GM18502 (cell line): ENCODE measurements at regions not wholly inside any gene's neighbourhood (a gene's known extent, or its start where the extent isn't known, plus 50 kb on each side); places are given as distances from the start of the nearest gene placed in this dataset.
"Not testable (repeated sequence)": the region's sequence is repeated elsewhere in the genome, so short reads cannot be mapped to it uniquely, and the experiment has no call there.

Experiments used
- ATAC-seq: cut with Tn5 transposase; IDR thresholded peaks from one replicate; pipeline ENCODE4 v1.9.1; 2021; ENCODE audit warnings: mild to moderate bottlenecking; ENCODE audit not compliant: unreplicated experiment, poor library complexity

DNA sequence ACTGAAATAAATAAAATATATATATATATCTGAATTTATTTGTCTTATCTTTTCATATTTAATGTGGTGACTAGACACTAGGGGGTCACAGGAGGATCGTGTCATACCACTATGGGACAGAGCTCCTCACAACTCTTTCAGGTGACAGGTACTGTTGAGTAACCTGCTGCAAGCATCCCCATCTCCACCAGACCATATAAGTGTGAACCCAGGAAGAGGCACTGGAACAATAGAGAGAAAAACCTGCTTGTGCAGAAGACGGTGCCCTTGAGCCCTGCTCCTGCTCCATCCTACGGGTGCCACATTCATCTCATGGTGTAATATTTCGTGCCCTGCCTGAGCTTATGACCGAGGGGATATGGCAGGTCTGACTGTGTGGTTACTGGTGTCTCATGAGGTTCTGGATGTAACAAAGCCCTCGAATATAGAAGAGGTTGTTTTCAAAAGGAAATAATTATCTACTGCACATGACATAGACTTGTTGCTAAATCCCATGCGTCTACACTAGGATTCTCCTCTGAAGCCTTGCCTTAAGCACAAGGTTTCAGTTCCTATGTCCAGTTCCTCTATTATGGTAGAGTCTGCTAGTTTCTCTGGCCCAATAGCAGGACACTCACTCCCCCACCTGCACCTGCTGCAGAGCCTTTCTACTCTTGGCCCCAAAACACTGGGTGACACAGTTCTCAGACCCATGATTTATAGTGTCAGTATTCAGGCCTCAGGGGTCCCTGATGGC is 70.4 kb downstream of the GGTLC2 start:
- peak; percentile 53 for ATAC-seq

DNA sequence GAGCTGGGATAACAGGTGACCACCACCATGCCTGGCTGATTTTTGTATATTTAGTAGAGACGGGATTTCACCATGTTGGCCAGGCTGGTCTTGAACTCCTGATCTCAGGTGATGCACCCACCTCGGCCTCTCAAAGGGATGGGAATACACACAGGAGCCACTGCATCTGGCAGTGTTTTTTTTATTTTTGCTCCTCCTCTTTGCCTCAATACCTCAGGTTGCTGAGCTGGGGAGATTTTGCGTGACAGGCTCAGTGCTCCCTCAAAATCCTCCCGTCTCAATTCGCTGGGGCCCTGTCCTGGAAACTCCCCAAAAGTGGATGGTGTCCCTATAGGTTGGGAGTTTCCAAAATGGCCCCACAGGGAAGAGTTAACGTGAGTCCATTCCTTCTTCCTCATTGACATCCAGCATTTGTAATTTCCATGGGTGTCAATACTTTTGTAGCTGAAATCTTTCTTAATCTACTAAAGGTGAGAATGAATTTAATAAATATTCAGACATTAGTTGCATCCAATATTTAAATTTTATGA is 71.8 kb downstream of the GGTLC2 start:
- ATAC-seq, result no peak

DNA sequence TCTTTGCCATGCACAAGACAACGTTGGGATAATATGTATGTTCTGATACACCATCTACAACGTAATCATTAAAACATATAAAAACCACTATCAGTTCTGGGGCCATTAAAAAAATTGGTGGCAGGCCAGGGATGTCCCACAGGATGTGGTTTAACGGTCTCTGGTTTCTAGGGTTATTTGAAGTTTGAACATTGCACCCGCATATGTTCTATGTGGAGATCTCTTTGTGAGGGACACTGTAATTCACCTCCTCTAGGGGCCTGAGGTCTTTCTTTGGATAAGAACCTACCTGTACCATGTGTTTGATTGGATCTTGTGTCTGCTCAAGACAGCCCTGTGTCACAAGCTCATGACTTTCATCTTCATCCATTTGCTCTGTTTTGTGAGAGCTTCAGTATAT is 73.2 kb downstream of the GGTLC2 start:
- no peak for ATAC-seq

DNA sequence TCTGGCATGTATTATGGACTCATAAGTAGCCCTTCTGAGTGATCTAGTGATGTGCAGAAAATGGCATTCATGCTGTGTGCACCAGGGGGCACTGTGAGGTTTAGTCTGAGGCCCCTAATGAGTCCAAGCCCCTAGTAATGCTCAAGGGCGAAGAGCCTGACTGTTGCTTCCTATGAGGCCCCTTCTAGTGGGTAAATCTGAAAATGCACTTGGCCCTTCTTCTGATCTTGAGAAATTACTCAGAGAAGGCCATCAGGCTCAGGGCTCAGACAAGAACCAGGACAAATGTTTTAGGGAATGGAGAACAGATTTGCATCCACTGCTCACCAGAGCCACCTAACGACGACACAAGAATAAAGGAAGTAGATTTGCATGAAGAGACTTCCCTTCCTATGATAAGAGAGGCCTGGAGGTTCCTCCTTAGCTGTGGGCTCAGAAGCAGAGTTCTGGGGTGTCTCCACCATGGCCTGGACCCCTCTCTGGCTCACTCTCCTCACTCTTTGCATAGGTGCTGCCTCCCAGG is 75.8 kb downstream of the GGTLC2 start:
- peak; percentile 63 for ATAC-seq

DNA sequence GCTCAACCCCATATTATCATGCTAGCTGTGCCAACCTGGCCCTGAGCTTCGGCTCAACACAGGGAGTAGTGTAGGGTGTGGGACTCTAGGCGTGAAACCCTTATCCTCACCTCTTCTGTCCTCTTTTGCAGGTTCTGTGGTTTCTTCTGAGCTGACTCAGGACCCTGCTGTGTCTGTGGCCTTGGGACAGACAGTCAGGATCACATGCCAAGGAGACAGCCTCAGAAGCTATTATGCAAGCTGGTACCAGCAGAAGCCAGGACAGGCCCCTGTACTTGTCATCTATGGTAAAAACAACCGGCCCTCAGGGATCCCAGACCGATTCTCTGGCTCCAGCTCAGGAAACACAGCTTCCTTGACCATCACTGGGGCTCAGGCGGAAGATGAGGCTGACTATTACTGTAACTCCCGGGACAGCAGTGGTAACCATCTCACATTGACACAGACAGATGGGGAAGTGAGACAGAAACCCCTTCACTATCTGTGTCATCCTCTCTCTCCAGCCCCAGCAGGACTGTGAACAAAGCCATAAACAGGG is 76.4 kb downstream of the GGTLC2 start:
- ATAC-seq, result peak; percentile 82

DNA sequence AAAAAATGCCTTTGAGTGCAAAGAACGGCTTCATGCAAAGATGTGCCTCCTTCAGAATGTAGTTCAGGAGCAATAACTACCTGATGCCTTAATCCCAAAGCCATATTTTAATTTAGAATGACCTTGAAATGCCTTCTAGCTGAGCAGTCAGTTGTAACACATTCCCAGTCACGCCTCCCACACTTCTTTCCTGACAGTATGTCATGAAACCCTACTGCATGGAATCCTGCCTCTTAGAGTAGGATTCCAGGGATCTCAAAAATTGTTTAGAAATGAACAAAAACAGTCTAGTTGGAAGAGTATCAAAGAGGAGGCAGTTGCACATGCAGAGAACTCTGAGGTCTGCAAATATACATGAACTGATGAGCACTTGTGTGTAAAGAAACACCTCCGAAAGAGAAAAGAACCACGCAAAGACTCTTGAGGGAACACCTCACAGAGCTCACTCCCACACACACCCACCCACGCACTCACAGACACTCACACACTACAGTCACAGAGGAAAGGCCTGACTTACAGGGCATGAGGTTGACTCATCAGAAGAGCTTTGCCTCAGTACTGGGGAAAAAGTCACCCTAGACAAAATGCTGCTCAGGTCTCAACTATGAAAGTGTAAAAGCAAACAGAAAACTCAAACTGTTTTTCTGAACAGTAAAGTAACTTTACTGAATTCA is 77.4 kb downstream of the GGTLC2 start:
- no peak for ATAC-seq

DNA sequence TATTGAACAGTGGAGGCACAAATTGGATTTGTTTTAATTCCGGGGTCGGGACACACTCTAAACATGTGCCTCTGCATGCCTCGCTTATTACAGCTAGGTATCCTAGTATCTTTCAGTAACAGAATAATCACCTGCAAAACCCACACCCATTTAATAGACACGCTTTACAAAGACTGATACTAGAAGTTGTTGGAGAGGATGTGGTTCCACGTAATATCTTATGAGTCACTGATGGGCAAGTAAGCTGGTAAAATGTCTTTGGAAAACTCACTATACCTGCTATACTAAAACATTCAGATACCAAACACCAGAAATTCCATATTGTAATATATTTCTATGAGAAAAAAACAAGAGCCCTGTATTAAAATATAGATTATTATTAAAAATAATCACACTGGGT is 84.0 kb downstream of the GGTLC2 start:
- no peak for ATAC-seq

DNA sequence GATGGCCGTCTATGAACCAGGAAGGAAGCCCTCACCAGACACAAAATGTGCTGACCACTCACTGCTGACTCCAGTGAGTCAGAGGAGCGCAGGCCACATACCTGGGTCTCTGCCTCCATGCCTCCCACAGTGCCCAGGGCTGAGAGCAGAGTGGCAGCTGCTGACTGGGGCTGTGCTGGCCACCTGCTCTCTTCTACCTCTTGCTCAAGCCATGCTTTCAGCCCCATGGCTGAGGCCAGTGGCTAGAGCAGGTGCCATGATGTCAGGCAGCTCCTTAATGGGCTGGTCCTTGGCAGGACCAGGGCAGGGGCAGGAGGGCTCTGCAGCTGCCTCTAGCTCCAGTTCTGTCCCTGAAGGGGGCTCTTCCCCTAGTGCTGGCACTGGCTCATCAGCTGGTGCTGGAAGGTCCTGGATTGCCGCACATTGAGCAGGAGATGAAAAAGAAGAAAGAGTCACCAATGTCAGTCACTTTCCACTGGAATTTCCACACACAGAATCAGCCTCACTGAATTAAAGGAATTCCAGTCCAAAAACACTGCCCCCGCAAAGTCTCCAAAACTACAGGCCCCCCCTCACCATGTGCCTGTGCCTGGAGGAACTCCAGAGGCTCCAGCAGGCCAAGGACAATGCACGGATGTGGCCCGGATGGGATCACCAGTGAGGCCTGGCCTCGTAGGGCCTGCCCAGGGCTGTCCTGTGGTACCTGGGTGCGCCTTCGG is 86.4 kb downstream of the GGTLC2 start:
- no peak for ATAC-seq

DNA sequence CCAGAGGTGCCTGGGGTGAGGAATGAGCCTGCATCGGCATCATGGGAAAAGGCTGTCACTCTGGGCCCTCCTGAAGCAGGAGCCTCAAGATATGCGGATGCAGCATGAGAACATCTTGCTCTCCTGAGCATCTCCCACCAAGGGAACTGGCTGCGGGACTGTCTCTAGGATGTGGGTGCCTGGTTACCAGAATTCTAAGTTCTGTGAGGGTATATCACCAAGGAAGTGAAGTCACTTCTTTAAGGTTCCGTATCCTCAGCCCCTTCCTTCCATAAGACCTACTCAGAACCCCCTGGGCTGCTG is 86.9 kb downstream of the GGTLC2 start:
- no peak for ATAC-seq

DNA sequence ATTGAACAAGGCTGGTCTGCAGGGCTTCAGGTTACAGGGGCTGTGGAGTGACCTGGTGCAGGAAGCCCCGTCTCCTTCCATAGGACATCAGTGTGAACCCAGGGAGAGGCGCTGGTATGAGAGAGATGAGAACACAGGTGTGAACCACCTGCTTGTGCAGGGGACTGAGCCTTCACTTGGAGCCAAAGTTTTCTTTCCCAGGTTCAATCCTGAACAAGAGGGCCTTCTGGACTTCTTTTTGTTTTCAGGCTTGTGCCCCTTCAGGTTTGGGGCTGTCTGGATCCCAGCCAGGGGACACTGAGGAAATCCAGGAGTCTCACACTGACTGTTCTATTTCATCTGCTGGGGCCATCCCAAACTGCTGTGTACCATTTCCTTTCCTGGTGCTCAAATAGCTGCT is 88.6 kb downstream of the GGTLC2 start:
- ATAC-seq, result not testable (repeated sequence)

DNA sequence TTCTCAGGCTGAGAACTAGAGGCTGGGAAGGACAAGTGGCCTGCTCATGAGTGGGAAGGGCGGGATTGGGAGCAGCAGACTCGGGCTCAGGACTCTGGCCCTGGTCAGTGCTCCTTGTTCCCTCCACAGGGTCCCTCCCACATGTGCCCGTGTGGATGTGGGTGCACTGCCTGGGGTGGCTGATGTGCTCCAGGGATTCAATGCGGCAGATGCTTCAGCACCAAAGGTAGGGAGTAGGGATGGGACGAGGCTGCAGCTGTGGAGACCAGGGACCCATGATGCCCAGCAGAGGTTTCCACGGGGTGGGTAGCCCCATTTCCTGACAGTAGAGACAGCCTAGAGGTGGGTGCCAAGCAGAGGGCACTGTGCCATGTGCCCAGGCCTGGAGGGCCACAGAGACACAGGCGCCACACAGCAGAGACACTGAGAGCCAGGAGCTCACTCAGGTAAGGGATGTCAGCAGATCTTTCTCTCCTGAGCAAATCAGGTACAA is 89.5 kb downstream of the GGTLC2 start:
- ATAC-seq, result no peak

DNA sequence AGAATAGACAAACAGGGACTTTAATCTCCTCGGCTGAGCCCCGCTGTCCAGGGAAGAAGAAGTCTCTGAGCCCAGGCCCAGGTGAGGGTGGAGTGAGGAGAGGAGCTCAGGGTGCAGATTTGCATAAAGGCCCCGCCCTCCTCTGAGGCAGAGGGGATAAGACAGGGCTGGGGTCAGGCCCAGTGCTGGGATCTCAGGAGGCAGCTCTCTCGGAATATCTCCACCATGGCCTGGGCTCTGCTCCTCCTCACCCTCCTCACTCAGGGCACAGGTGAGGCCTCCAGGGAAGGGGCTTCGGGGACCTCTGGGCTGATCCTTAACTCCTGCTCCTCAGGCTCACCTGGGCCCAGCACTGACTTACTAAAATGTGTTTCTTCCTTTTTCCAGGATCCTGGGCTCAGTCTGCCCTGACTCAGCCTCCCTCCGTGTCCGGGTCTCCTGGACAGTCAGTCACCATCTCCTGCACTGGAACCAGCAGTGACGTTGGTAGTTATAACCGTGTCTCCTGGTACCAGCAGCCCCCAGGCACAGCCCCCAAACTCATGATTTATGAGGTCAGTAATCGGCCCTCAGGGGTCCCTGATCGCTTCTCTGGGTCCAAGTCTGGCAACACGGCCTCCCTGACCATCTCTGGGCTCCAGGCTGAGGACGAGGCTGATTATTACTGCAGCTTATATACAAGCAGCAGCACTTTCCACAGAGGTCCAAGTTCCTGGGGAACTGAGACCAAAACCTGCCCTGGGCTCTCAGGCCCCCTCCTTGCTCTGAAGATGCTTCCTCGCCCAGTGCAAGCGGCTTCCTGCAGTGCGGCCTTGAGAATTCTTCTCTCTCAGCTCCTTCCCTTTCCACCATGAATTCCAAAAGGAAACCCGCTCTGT is 90.2 kb downstream of the GGTLC2 start:
- not testable (repeated sequence) for ATAC-seq

DNA sequence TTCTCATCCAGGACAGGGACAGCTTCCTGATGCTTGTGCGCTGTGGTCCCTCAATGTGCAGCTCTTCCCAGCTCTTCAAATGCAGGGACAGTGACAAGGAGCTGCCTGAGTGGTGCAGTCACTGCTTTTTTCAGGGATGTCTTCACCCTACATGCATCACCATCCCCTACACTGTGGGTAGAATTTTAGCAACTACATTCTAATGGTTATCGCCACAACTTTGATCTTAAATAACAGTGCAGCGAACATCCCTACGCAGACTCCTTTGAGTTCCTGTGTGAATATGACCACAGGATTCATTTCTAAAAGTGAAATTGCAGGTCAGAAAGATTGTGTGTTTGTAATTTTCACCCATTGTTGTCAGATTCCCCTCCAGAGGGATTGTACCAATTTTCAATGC is 90.9 kb downstream of the GGTLC2 start:
- ATAC-seq, result not testable (repeated sequence)

DNA sequence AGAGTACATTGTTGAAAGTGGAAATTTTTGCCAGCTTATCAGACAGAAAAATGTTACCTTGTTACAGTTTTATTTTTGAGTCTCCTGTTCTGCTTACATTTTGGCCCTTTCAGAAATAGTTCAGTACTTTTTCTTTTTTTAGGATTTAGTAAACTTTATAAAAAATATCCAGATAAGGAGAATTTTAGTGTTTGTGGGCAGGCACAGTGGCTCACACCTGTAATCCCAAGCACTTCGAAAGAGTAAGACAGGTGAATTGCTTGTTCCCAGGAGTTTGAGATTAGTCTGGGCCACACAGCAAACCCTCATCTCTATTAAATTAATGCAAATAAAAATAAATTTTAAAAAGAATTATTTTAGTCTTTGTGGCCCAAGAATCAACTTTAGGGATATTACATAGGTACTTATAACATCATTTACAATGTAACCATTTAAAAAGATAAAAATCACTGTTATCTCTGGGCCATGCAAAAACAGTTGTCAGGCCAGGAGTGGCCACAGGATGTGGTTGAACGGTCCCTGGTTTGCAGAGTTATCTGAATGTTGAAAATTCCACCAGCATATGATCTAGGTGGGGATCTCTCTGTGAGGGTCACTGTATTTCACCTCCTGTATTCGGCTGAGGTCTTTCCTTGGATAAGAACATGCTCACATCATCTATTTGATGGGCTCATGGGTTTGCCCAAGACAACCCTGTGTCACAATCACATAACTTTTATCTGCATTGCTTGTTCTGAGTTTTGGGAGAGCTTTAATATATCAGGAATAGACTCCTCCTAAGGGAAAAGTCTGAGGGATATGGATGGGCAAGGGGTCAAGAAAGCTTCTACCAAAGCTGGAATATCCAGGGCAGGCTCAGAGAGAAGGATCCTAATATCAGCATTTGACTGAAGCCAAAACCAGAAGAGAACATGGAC is 91.5 kb downstream of the GGTLC2 start:
- ATAC-seq, result no peak

DNA sequence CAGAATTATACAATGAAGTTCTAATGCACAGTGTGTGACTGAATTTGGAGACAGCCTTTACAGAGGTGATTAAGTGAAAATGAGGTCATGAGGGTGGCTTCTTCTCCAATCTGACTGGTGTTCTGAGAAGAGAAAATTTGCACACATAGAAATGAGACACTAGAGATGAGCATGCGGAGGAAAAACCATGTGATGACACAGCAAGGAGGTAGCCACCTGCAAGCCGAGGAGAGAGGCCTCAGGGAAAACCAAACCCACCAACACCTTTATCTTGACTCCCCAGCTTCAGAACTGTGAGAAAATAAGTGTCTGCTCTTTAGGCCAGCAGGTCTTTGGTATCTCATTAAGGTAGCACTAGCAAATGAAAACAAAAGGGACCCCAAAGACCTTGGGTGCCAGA is 93.2 kb downstream of the GGTLC2 start:
- ATAC-seq, result no peak

DNA sequence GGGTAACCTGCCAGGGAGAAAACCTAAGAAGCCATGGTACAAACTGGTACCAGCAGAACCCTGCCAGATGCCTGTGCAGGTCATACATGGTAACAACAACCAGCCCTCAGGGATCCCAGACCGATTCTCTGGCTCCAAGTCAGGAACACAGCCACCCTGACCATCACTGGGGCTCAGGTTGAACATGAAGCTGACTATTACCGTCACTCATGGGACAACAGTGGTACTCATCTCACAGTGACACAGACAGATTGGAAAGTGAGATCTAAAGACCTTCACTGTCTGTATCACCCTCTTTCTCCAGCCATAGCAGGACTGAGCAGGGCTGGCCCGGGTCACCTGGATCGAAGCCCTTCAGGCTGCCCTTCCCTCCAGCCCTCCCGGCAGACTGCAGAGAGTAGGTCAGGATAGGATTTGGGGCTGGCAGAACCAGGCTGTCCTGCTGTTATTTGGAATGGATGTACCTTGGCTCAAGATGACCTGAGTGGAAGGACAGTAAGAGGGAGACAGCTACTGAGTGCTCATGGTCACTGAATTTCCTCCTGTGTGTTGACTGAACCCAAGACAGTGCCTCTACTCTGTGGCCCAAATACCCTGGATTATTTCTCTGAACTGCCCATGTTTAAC is 94.7 kb downstream of the GGTLC2 start:
- ATAC-seq, result no peak

DNA sequence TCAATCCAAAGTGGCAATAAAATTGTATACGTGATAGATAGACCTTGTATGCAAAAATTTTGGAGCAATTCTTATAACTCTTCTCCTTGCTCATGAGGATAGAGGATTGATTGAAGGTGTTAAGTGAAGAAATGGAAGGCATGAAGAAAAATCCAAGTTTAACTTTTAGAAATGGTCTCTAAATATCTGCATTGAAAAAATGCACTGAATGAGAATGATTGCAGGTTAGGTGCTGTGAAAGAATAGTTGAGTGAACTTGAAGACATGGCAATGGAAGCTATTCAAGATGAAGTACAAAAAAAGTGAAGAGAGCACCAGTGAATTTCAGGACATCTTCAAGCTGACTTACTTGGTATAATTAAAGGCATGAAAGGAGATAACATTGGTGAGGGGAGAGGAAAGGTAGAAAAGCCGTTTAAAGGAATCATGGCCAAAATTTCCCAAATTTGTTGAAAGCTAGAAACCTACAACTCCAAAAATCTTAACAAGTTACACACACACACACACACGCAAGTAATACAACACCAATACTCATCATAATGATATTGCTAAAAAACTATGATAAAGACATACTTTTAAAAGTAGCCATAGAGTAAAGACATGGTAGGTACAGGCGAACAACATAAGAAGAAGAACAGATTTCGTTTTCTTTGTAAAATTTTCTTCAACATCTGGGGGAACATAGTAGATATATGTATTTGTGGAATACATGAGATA is 96.3 kb downstream of the GGTLC2 start:
- no peak for ATAC-seq

DNA sequence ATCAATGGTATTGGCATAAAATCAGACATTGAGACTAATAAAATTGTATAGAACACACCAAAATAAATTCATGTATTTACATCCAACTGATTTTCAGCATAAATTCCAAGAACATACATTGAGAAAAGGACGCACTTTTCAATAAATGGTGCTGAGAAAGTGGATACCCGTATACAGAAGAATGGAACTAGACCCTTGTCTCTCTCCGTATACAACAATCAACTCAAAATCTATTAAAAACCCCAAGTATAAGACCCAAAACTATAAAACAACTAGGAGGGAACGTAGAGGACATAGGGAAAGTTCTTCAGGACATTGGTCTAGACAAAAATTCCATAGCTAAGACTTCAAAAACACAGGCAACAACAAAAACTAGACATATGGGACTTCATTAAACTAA is 97.4 kb downstream of the GGTLC2 start:
- ATAC-seq, result no peak
